ENCODE measurements at regions not wholly inside any gene's neighbourhood (a gene's known extent, or its start where the extent isn't known, plus 50 kb on each side); places are given as distances from the start of the nearest gene placed in this dataset.

DNA sequence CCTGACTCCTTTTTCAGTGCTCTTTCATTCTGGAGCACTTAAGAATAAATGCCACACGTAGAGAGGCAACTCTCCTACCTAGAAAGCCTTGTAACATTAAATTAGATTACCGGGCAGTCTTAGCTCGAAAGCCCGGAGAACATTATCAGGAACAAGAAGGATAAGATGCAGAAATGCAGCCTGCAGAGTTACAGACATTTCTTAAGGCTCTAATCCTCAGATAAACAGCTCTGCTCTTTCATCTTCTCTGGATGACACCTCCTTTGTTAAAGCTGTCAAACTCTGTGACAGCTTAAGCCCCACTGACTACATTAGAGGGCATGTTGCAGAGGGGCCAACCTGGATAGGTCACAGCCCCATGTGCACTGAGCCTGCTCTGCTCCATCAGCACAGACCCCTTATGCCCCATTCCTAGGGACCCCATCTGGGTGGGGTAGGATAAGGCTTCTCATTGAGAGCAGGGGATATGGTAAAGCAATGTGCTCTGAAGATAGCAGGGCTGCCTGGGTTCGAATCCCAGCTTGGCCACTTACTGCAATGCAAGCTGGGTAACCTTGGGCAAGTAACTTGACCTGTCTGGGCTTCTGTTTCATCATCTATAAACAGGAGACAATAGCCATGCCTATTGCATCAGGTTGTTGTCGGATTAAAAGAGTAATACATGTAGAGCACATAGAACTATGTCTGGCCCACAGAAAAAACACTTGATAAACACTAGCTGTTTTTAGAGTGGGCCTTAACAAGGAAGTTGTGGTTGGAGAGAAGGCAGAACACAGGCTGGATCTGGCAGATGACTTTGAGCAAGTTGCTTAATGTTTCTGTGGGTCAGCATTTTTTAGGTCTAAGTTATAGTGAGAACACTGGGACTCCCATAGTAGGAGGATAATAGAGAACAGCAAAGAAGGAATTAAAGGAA is 111.4 kb downstream of the THNSL2 start:
- no peak for DNase-seq

DNA sequence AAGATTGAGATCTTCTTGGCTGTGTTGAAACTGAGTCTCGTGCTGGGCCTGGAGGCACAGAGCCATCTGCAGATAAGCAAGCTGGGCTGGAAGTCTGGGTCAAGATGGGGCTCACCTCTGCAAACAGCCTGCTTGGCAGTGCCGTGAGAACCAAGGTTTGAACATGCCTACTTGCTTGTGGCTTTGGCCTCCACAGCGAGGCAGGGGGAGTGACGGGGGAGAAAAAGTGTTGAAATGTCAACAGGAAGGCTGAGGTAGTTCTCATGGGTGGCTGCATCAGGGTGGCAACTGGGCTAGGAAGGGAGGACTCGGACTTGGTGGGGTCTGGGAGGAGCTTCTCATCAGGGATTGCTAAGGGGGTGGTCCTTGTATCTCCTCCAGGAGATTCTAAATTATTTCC is 99.7 kb downstream of the THNSL2 start:
- no peak for DNase-seq

DNA sequence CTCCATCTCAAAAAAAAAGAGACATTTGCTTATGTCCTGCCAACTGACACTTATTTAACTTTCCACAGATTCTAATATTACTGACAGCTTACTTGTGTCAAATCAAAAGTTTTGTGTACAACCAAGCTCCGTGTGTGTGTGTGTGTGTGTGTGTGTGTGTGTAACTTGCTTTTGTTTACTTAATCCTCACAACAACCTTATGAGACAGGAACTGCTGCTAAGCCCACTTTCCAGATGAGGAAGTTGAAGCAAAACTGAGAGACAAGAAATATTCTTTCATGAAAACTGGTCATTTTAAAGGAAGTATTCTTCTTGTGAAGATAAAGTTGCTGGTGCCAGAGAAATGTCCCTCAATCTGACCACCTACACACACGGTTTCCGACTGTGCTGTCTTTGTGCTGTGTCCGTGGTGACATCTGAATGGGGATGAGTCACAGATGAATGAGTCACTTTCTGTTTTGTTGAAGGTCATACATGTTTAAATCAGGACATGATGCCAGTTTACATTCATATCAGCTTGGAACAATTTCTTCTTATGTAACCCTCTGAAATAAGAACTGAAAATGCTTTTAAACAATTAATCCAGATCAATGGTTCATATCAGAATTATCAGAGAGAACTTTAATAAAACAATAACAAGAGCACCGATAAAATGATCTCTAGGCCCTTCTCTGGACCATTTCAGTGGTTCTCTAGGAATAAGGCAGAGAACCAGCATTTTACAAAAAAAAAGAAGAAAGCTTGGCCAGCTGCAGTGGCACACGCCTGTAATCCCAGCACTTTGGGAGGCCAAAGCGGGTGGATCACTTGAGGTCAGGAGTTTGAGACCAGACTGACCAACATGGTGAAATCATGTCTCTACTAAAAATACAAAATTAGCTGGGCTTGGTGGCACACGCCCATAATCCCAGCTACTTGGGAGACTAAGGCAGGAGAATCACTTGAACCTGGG is 95.5 kb downstream of the THNSL2 start:
- DNase-seq = peak in 1 of 2 experiments; percentile 25

DNA sequence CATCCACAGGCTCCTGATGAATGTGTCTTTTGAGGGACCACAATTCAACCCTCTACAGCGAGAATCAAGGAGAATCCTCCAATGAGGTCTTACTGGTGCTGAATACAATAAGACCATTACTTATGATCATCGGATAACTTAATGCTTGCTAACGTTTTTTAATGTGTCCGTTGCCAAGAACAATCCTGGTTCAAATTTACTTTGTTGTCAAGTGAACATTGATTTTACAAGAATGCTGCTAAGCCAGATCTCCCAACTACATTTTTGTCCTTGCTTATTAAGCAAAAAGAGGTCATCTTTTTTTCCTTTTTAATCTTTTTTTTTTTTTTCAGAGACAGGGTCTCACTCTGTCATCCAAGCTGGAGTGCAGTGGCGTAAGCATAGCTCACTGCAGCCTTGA is 93.7 kb downstream of the THNSL2 start:
- no peak for DNase-seq

DNA sequence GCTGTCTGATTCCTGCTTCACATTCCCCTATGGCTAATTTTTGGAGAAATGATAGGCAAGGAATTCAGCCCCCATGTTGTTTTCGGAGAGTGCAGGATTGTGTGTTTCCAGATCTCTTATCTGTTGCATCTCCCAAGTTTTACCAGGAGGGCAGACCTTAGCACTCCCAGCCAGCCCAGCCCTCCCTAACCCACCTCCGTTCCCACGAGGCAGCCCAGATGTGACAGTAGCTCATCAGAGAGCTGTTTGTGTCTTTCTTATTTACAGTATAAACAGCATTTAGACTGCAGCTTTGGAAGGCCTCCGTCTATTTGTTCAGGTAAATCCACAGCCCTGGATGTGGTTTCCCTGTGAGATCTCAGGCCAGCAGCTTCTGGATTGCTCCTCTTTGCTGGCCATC is 91.6 kb downstream of the THNSL2 start:
- DNase-seq = peak in 1 of 2 experiments; percentile 59

DNA sequence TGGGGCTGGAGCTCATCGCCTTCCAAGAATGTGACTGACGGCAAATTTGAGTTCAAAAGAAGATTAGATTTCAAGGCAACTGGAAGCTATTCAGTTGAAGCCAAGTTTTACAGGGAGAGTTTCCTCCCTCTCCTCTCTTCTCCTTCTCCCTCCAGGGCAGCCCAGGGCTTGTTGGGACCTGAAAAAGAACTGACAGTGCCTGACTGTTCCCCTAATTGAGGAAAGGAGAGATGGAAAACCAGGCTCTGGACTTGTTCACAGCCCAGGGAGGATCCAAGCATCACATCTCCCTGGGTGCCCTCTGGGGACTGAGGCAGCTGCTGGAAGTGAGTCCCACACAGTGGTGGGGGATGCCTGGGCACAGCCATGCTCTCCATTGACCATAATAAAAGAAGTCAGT is 88.1 kb downstream of the THNSL2 start:
- no peak for DNase-seq

DNA sequence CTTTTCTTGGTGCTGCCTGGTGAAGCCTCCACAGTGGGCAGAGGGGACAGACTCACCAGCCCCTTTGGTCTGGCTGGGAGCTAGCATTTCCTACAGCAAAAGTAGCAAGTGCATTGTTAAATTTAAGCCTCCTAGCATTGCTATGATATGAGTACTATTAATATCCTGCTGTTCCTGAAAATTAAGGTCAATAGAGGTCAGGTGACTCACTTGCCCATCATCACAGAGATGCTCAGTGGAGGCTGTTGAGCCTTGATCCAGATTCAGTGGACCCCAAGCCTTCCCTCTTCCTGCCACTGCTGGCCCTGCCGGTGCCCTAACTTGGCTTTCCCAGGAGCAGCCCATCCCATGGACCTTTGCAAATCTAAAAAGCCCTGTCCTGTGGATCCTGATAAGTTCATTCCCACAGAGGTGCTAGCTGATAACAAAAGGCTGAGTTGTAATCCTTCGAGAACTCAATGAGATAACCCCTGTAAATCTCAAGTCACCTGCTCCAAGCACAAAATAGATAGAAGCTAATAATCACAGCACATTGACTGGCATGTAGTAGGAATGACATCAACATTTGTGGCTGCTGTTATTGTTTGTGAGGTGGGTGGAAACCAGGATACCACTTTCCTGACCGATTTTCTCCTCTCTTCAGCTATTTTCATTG is 84.4 kb downstream of the THNSL2 start:
- no peak for DNase-seq

DNA sequence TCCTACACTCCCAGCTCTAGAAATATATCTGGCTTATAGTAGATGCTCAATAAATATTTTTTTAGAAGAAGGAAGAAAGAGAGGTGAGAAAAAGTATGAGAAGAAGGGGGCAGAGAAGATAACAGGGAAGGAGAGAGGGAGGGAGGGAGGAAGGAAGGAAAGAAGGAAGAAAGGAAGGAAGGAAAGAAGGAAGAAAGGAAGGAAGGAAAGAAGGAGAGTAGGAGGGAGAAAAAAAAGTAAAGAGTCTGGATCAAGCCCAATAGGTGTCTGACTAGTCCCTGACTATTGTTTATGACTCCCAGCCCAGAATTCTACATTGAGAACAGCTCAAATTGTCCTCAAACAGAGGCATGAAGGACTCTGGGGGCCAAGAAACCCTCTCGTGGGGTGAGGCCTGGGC is 83.9 kb downstream of the THNSL2 start:
- DNase-seq = no peak

DNA sequence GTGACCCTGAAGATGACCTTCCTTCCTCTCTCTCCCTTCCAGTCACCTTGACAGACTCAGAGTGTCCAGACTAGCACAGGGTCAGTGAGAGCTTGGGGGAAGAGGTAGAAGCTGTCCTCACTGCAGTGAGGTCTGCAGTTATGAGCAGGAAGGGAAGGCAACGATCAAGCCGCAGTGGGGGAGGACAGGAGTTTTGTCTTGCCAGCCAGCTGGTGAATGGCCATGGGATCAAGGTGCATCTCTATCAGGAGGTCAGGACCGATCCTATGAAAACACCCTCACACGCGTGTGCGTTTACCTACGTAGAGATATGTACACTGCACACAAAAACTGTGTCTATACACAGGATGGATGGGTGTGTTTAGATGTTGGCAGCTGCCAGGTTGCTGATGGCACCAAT is 83.2 kb downstream of the THNSL2 start:
- no peak for DNase-seq

DNA sequence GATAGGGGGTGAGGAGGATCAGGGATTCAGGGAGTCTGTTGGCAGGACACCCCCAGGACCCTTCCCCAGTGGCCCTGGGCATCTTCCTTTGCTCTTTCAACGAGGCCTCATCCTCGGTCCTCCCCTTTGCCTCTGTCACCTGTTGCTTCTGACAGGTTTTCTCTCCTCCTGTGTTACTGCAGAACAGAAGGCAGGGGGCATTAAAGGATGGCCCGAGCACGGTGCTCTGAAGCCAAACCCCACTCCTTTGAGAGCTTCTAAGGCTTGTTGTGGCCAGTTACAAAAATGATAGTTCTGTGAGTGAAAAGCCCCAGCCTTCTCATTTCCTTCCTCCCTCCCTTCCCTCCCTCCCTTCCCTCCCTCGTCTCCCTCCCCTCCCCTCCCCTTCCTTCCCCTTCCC is 82.5 kb downstream of the THNSL2 start:
- no peak for DNase-seq

DNA sequence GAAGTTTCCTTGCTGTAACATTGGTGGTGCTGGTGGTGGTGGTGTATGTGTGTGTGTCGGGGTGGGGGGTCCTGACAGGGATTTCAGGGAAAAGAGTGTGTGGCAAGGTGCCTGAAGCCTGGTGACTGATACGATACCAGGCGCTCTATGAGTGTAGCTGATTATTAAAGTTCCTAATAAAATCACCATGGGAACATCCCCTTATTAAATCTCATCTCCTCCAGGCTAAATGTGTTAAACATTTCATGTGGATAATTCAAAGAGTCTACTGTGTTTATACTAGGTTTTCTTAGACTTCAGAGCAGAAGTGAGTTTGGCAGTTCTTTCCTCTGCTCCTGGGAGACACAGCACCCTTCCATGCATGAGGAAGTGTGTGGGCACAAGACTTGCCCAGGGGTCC is 82.0 kb downstream of the THNSL2 start:
- DNase-seq = no peak

DNA sequence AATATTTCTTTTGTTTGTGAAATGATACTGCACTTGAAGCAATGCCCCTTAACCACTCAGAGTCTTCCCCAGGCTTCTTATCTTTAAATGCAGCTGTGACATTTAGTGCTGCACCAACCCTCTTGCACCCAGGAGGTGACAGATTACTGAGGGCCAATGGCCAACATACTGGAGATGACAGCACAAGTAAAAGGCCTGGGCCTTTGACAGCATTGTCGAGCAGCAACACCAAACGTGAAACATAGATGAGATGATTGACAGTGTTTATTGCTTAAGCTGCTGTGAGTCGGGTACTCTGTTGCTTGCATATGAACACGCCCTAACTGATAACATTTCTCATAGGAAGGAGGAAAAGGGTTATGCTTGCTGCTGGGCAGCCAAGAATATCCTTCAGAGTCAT is 80.3 kb downstream of the THNSL2 start:
- no peak for DNase-seq

DNA sequence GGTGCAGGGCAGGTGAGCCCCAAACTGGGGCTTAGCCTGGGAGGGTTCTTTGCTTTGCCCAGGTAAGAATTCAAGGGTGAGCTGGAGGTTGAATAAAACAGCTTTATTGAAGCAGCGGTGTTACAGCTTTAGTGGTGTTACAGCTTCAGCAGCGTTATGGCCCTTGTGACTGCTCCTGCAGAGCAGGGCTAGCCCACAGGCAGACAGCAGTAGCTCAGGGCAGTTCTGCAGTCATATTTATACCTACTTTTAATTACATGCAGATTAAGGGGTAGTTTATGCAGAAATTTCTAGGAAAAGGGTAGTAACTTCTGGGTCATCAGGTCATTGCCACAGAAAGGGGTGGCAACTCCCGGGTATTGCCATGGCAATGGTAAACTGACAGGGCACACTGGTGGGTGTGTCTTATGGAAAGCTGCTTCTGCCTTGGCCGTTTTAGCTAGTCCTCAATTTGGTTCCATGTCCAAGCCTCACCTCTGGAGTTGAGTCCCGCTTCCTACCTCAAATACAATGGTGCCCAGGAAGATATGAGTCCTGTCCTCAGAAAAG is 78.2 kb downstream of the THNSL2 start:
- DNase-seq = no peak

DNA sequence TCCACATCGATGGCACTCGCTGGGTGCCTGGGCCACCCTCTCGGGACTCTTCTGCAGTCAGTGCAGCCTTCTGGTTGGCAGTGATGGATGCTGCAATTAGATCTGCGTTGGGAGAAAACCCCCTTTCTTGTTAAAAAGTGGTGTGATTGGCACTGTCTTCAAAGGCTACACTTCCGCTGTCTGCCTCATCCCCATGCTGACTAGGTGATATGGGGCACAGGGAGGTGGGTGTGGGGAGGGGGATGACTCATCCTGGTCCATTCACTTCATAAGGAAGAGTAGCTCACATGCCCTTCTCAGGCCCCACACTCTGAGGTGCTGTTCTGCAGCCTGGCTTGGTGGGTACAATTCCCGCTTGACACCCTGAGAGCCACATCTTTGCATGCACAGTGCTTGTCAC is 77.4 kb downstream of the THNSL2 start:
- no peak for DNase-seq

DNA sequence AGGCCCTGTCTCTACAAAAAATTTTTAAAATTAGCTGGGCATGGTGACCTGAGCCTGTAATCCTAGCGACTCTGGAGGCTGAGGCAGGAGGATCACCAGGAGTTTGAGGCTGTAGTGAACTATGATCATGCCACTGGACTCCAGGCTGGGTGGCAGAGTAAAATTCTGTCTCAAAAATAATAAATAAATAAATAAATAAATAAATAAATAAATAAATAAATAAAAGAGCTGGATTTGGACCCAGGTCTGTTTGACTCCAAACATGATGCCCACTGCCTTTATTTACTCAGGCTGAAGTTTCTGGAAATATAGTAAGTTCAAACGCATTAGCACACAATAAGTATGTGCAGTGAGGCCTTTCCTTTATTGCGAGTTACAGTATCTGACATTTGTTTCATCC is 75.0 kb downstream of the THNSL2 start:
- no peak for DNase-seq

DNA sequence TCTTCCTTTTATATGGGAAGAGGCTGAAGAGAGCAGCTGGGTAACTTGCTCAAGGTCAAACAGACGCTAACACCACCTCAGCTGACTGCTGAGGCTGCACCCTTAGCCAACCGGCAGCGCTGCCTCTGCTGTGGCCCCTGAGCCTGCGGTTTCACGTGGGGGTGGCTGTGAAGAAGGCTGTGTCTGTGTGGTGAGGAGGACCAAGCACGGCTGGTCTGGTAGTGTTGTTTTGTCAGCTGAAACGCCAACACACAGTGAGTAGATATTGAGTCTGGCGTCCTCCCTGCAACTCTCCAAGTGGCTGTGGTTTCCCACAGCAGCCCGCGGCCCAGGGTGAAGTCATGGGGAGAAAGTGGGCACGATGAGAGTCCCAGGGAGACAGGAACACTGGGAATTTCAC is 69.6 kb downstream of the THNSL2 start:
- no peak for DNase-seq

DNA sequence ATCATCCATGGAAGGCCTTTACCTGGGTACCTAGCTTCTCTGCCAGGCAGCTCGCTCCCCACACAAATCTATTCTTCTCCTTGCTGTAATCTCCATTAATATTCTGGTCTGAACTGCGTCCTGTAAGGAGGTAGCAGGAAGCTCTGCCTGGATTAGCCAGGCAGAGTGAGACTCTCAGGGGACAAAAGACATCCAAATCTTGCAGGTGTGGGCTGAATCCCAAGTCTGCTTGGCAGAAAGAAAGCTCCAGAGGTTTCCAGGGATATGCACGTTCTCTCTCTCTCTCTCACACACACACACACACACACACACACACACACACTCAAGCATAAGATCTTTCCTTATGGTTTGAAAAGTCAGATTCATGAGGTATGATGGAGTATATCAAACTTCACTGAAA is 66.5 kb downstream of the THNSL2 start:
- DNase-seq = no peak

All from NCI-H1930 (cell line).